ENCODE measurements at regions not wholly inside any gene's neighbourhood (a gene's known extent, or its start where the extent isn't known, plus 50 kb on each side); places are given as distances from the start of the nearest gene placed in this dataset.

GRCh38 chr20:17858450-17859001, 110.1 kb downstream of the SNX5 start:
- DNase-seq (ENCODE audit: low read depth in 2 of 3, low spot score in 1 of 3) = no peak

GRCh38 chr20:17857639-17858449, 110.8 kb downstream of the SNX5 start:
- no peak for DNase-seq (ENCODE audit: low read depth in 2 of 3, low spot score in 1 of 3)

- no peak for DNase-seq (ENCODE audit: low read depth in 2 of 3, low spot score in 1 of 3)
Measured at GRCh38 chr20:17856837-17857605, 111.6 kb downstream of the SNX5 start.

GRCh38 chr20:17856024-17856564, 112.5 kb downstream of the SNX5 start:
- no peak for DNase-seq (ENCODE audit: low read depth in 2 of 3, low spot score in 1 of 3)

GRCh38 chr20:17854307-17854903, 114.2 kb downstream of the SNX5 start:
- no peak for DNase-seq (ENCODE audit: low read depth in 2 of 3, low spot score in 1 of 3)

- no peak for DNase-seq (ENCODE audit: low read depth in 2 of 3, low spot score in 1 of 3)
Measured at GRCh38 chr20:17852323-17852722, 116.3 kb downstream of the SNX5 start.

GRCh38 chr20:17850684-17851026, 117.9 kb downstream of the SNX5 start:
- DNase-seq (ENCODE audit: low read depth in 2 of 3, low spot score in 1 of 3) = no peak

GRCh38 chr20:17849901-17850683, 118.5 kb downstream of the SNX5 start:
- no peak for DNase-seq (ENCODE audit: low read depth in 2 of 3, low spot score in 1 of 3)

- DNase-seq (ENCODE audit: low read depth in 2 of 3, low spot score in 1 of 3) = no peak
Measured at GRCh38 chr20:17849138-17849900, 119.3 kb downstream of the SNX5 start.

GRCh38 chr20:17848249-17849048, 120.1 kb downstream of the SNX5 start:
- no peak for DNase-seq (ENCODE audit: low read depth in 2 of 3, low spot score in 1 of 3)

- DNase-seq (ENCODE audit: low read depth in 2 of 3, low spot score in 1 of 3) = no peak
Measured at GRCh38 chr20:17845701-17846475, 122.7 kb downstream of the SNX5 start.

GRCh38 chr20:17844549-17845298, 123.9 kb downstream of the SNX5 start:
- no peak for DNase-seq (ENCODE audit: low read depth in 2 of 3, low spot score in 1 of 3)

- DNase-seq (ENCODE audit: low read depth in 2 of 3, low spot score in 1 of 3) = no peak
Measured at GRCh38 chr20:17844133-17844429, 124.5 kb downstream of the SNX5 start.

GRCh38 chr20:17843246-17844132, 125.1 kb downstream of the SNX5 start:
- DNase-seq (ENCODE audit: low read depth in 2 of 3, low spot score in 1 of 3) = no peak

GRCh38 chr20:17841751-17842215, 126.8 kb downstream of the SNX5 start:
- no peak for DNase-seq (ENCODE audit: low read depth in 2 of 3, low spot score in 1 of 3)

- DNase-seq (ENCODE audit: low read depth in 2 of 3, low spot score in 1 of 3) = no peak
Measured at GRCh38 chr20:17840423-17840822, 128.2 kb downstream of the SNX5 start.

- DNase-seq (ENCODE audit: low read depth in 2 of 3, low spot score in 1 of 3) = no peak
Measured at GRCh38 chr20:17838921-17839320, 129.7 kb downstream of the SNX5 start.
